M059J (cell line): ENCODE measurements at regions not wholly inside any gene's neighbourhood (a gene's known extent, or its start where the extent isn't known, plus 50 kb on each side); places are given as distances from the start of the nearest gene placed in this dataset.
"Not testable (repeated sequence)": the region's sequence is repeated elsewhere in the genome, so short reads cannot be mapped to it uniquely, and the experiment has no call there.

ENCODE experiments used
- DNase-seq: peaks from one replicate; pipeline ENCODE4 v3.0.0-alpha.2; 2012; ENCODE audit warnings: low read depth

DNA sequence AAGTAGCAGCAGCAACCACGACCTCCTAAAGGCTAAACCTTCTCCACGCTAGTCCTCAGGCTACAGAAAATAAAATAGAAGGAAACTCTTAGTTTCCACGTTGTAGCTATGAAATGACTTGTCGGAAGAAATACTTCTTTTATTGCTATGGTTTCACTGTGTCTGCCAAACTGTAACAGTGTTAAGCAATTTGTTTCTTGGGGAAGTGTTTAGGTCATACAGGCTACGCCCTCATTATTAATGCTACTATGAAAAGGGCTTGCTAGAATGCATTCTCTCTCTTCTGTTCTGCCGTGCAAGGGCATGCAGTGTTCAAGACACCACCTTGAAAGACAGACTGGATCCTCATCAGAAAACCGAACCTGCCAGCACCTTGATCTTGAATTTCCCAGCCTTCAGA, 462.7 kb downstream of the PLOD2 start:
- DNase-seq: no peak

DNA sequence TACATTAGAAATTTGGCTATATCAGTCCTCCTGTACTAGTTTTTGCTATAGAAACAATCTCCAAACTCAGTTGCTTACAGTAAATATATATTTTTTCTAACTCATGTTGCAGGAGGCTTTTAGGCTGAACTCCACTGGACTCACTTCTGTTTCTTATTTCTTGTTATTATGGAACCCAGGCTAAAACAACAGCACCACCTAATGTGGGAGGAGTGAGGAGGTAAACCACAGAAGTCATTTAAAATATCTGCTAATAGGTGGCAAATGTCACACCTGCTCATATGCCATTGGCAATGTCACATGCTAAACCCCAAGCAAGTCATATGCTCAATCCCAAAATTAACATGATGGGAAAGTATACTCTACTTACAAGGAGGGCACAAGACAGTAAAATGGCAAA, 462.2 kb downstream of the PLOD2 start:
- DNase-seq: no peak

DNA sequence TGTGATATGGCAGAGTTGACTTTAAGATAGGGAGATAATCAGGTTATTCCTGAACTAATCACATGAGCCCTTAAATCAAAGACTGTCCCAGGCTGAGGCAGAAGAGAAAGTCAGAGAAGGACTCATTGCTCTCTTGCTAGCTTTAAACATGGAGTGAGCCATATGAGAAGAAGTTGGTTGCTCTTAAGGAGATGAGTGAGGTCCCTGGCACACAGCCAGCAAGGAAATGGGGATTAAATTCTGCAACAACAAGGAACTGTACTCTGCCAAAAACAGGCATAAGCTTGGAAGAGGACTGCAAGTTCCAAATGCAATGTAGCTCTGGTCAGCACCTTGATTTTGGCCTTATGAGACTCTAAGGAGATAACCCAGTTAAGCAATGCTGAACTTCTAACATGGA, 457.0 kb downstream of the PLOD2 start:
- DNase-seq: no peak

- DNase-seq: not testable (repeated sequence)
Measured at GRCh38 chr3:145709779-145710178, 451.2 kb downstream of the PLOD2 start.

GRCh38 chr3:145716519-145716918, 444.5 kb downstream of the PLOD2 start:
- DNase-seq: no peak

DNA sequence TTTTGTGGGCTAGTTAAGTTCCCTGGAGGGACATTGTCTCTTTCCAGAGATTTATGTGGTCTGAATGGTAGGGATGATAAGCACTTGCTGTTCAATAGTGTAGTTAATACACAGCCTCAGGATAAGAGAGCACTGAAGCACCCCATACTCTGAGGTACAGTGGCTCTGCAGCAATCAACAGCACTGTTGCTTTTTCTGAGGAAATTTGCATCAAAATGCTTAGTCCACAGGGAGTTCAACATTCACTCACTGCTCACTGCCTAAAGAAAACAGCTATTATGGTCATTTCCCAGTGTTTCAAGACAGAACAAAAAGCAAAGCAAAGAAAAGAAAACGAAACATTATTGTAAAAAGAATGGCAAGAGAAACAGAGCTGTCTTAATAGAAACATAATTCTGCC, 441.9 kb downstream of the PLOD2 start:
- no peak for DNase-seq

DNA sequence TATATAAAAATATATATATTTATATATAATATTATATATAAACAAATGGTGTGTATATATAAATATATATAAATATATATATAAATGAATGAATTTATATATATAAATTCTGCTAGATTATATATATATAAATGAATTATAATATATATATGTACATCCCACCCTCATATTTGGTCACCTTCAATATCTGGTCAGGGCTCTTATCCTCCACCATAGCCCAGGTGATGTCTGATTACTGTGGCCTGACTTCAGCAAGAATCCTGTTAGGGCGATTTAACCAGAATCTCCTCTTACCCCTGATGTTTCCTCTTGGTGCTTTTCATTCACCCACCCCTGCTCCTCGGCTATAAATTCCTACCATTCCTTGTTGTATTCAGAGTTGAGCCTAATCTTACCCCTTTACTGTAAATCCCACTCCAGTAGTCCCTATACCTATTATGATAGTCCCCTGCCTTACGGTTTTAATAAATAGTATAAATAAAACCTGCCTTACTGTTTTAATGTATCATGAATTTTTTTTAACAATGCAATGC, 439.6 kb downstream of the PLOD2 start:
- no peak for DNase-seq

GRCh38 chr3:145721815-145722214, 439.2 kb downstream of the PLOD2 start:
- no peak for DNase-seq

- peak; percentile 1 for DNase-seq
Measured at GRCh38 chr3:145727476-145727875, 433.5 kb downstream of the PLOD2 start.

DNA sequence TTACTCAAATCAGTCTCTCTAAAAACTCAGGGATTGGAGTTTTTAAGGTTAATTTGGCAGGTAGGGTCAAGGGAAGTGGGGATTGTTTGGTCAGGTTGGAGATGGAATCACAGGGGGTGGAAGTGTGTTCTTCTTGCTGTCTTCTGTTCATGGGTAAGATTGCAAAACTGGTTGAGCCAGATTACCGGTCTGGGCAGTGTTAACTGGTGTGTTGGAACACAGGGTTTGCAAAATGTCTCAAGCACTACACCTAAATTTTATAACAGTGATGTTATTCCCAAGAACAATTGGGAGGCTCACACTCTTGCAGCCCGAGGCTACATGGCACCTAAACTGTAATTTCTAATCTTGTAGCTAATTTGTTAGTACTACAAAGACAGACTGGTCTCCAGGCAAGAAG, 425.4 kb downstream of the PLOD2 start:
- no peak for DNase-seq

- DNase-seq: no peak
Measured at GRCh38 chr3:145737952-145738351, 423.0 kb downstream of the PLOD2 start.

- no peak for DNase-seq
Measured at GRCh38 chr3:145739926-145740325, 421.1 kb downstream of the PLOD2 start.

- DNase-seq: no peak
Measured at GRCh38 chr3:145750657-145751056, 410.3 kb downstream of the PLOD2 start.

GRCh38 chr3:145752576-145752975, 408.4 kb downstream of the PLOD2 start:
- no peak for DNase-seq

- DNase-seq: no peak
Measured at GRCh38 chr3:145754605-145755289, 406.2 kb downstream of the PLOD2 start.

- DNase-seq: no peak
Measured at GRCh38 chr3:145760036-145760435, 400.9 kb downstream of the PLOD2 start.

DNA sequence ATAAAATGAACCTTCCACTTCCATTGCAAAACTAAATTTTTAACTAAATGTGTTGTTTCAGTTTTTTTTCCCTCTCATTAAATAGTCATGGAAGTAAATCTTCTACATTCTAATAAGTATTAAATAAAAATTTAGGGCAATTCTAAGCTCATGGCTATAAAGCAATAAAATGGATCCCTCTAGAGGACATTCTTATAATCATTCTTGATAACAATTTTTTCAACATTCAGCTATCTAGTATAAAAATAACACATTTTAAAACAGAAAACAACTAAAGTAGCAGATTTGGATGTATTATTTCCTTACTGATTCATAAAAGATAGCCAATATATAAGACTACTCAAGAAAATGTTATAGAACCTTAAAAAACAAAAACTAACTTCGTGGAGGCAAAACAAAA, 393.1 kb downstream of the PLOD2 start:
- no peak for DNase-seq

DNA sequence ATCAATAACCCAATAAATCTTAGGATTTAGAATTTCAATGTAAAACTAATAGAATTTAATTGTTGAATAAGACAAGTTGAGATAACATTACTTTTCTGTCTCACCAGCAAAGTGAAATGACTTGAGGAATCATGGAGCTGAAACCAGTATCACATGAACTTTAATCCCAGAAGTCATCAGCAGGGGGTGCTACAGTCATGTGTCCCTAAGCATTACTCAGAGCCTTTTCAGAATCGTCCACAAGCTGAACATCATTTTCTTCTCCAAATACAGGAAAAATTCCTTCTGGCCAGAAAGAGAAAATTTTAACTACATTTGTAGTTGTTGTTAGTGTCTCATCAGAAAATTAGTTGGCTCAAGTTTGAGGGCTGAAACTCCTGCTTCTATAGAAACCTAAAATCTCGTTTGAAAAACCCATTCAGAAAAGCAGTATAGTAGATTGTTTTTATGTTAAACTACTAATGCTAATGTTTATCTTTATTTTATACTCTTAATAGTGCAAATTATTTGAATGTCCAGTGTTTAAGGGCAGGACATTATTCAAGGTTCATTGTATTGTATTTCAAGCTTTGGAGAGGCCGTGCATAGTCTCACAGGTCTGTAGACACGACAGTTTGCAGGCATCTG, 384.1 kb downstream of the PLOD2 start:
- DNase-seq: peak; percentile 52

- DNase-seq: no peak
Measured at GRCh38 chr3:145780301-145780700, 380.7 kb downstream of the PLOD2 start.

- no peak for DNase-seq
Measured at GRCh38 chr3:145785668-145786067, 375.3 kb downstream of the PLOD2 start.

DNA sequence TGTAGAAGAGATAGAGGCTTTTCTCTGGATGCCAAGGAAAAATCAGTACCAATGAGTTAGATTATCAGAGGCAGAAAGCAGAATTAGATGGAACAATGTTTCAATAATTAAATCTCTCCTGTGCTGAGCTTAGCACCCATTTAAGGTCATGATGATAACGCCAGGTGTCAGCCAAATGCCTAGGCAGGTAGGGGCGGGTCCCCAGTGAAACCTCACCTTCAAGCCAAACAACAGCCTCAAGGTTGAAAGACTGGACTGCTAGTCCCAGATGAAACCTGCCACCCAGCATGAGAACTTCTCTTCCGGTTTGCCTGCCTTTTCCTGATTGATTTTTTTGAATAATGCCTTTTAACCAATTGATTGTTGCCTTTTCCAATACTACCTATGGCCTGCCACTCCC, 363.0 kb downstream of the PLOD2 start:
- DNase-seq: no peak

DNA sequence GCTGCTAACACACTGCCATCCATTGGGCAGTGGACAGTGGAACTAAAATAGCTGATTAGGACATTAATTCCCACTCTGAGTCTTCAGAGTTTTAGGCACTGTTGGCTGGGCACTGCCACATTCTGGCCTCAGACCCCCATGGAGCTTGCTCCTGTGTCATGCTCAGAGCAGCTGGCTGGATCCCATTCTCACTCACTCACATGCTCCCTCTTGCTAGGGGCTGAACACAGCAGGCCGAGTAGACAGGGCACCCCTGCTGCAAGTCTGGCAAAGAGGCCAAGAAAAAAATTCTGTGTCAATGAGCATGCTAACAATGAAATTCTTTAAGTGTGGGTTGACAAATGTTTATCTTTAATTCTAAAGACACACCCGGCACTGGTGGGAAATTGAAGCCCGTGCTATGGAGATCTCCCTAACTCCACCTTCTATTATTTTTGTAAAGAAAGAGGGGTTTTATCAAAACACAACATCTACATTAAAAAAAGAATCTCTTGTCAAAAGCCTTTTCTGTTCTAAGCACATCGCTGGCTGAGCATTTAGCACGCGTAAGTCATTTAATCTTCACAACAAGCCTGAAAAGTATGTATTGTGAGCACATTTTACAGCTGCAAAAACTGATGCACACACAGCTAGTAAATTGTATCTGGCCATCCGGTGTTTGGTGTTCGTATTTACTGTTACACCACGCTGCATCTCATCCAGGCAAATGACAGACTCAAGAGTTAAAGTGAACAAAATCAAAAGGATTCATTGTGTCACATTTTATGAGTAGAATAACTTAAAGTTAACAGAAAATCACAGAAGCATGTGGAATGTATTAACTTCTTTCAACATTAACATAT, 362.1 kb downstream of the PLOD2 start:
- DNase-seq: no peak

- DNase-seq: no peak
Measured at GRCh38 chr3:145801696-145802095, 359.3 kb downstream of the PLOD2 start.
